WERI-Rb-1 (cell line): ENCODE measurements at regions not wholly inside any gene's neighbourhood (a gene's known extent, or its start where the extent isn't known, plus 50 kb on each side); places are given as distances from the start of the nearest gene placed in this dataset.

ENCODE experiments used
- DNase-seq: peaks from one replicate; pipeline ENCODE4 v3.0.0-alpha.2; 2020
- H3K27ac ChIP-seq: fragments of 250-450 bp; sonication (Bioruptor Pico); 2 replicates; pipeline ENCODE4 v1.5.1; 2020; ENCODE audit warnings: mild to moderate bottlenecking, moderate library complexity
- H3K27me3 ChIP-seq: fragments of 250-450 bp; sonication (Bioruptor Pico); 2 replicates; pipeline ENCODE4 v1.5.1; 2021; ENCODE audit warnings: mild to moderate bottlenecking, low read depth, moderate library complexity; ENCODE audit not compliant: insufficient read depth, severe bottlenecking
- H3K36me3 ChIP-seq: fragments of 250-450 bp; sonication (Bioruptor Pico); 2 replicates; pipeline ENCODE4 v1.5.1; 2020; ENCODE audit warnings: mild to moderate bottlenecking, moderate library complexity
- H3K4me3 ChIP-seq: 2 replicates; pipeline ENCODE4 v1.5.1; 2011; ENCODE audit warnings: low read depth, mild to moderate bottlenecking, control low read depth, low read length
- H3K9me3 ChIP-seq: fragments of 250-450 bp; sonication (Bioruptor Pico); 2 replicates; pipeline ENCODE4 v1.5.1; 2021; ENCODE audit warnings: mild to moderate bottlenecking, moderate library complexity; ENCODE audit not compliant: severe bottlenecking
- CTCF ChIP-seq: IDR thresholded peaks from 2 replicates; pipeline ENCODE4 v1.5.1; 2011; ENCODE audit warnings: low read depth, mild to moderate bottlenecking, control low read depth, inconsistent platforms, low read length

- no peak overlapping the region for H3K4me3 ChIP-seq
These were observed 128.5 kb upstream of the GSE1 start for GRCh38 chr16:85484347-85485300.

GRCh38 chr16:85485379-85485778, 127.7 kb upstream of the GSE1 start:
- Histone ChIP-seq H3K27me3 (no peaks in the 10 kb centered on the region), H3K9me3 (no peaks in the 10 kb centered on the region), H3K4me3 (no peak overlapping the region), H3K36me3 (no peaks in the 10 kb centered on the region), H3K27ac (peak overlapping the region; percentile 95)
- DNase-seq = peak; percentile 87
- peak; percentile 42 for TF ChIP-seq CTCF

More at GRCh38 chr16:85484347-85485300, 128.5 kb upstream of the GSE1 start:
- no peak for TF ChIP-seq CTCF
- peak; percentile 46 for DNase-seq
- Histone ChIP-seq H3K9me3 (no peaks in the 10 kb centered on the region), H3K27me3 (no peaks in the 10 kb centered on the region), H3K27ac (peak overlapping the region; percentile 95), H3K36me3 (peaks cover 5% of the 10 kb centered on the region)

GRCh38 chr16:85486256-85486915, 126.7 kb upstream of the GSE1 start:
- DNase-seq = no peak
- H3K4me3 ChIP-seq = no peak overlapping the region
- H3K9me3 ChIP-seq = no peaks in the 10 kb centered on the region
- peak overlapping the region; percentile 95 for H3K27ac ChIP-seq
- no peak for TF ChIP-seq CTCF
- no peaks in the 10 kb centered on the region for H3K27me3 ChIP-seq
- H3K36me3 ChIP-seq = no peaks in the 10 kb centered on the region

GRCh38 chr16:85488414-85488813, 124.7 kb upstream of the GSE1 start:
- Histone ChIP-seq H3K4me3 (no peak overlapping the region), H3K9me3 (no peaks in the 10 kb centered on the region), H3K36me3 (no peaks in the 10 kb centered on the region), H3K27ac (no peak overlapping the region), H3K27me3 (no peaks in the 10 kb centered on the region)
- TF ChIP-seq CTCF = no peak
- no peak for DNase-seq

- Histone ChIP-seq H3K36me3 (no peaks in the 10 kb centered on the region), H3K27me3 (no peaks in the 10 kb centered on the region), H3K27ac (no peak overlapping the region), H3K4me3 (no peak overlapping the region), H3K9me3 (no peaks in the 10 kb centered on the region)
- no peak for TF ChIP-seq CTCF
- DNase-seq = no peak
These were observed 122.6 kb upstream of the GSE1 start for GRCh38 chr16:85490407-85491057.
